ENCODE measurements at regions not wholly inside any gene's neighbourhood (a gene's known extent, or its start where the extent isn't known, plus 50 kb on each side); places are given as distances from the start of the nearest gene placed in this dataset.

- no peak for DNase-seq (ENCODE audit: low read depth)
- no peak for TF ChIP-seq CTCF (IDR thresholded peaks at IDR 0.05; ENCODE audit: control insufficient read depth, insufficient read depth, low read depth, low read length, missing control alignments)
- H3K4me3 ChIP-seq (ENCODE audit: control insufficient read depth, low read depth, low read length): no peak overlapping the region
These were observed 1371.0 kb downstream of the KCNT2 start for GRCh38 chr1:195236991-195237889.

- no peak for DNase-seq (ENCODE audit: low read depth)
- TF ChIP-seq CTCF (IDR thresholded peaks at IDR 0.05; ENCODE audit: control insufficient read depth, insufficient read depth, low read depth, low read length, missing control alignments): no peak
- H3K4me3 ChIP-seq (ENCODE audit: control insufficient read depth, low read depth, low read length): no peak overlapping the region
These were observed 1389.6 kb downstream of the KCNT2 start for GRCh38 chr1:195218428-195219212.

- no peak overlapping the region for H3K4me3 ChIP-seq (ENCODE audit: control insufficient read depth, low read depth, low read length)
- no peak for DNase-seq (ENCODE audit: low read depth)
These were observed 1406.0 kb downstream of the KCNT2 start for GRCh38 chr1:195202241-195202640.

GRCh38 chr1:195200772-195201171, 1407.5 kb downstream of the KCNT2 start:
- DNase-seq (ENCODE audit: low read depth): no peak
- TF ChIP-seq CTCF (IDR thresholded peaks at IDR 0.05; ENCODE audit: control insufficient read depth, insufficient read depth, low read depth, low read length, missing control alignments): no peak
- H3K4me3 ChIP-seq (ENCODE audit: control insufficient read depth, low read depth, low read length): no peak overlapping the region

More at GRCh38 chr1:195202241-195202640, 1406.0 kb downstream of the KCNT2 start:
- TF ChIP-seq CTCF (IDR thresholded peaks at IDR 0.05; ENCODE audit: control insufficient read depth, insufficient read depth, low read depth, low read length, missing control alignments): no peak

GRCh38 chr1:195197116-195197515, 1411.1 kb downstream of the KCNT2 start:
- H3K4me3 ChIP-seq (ENCODE audit: control insufficient read depth, low read depth, low read length): no peak overlapping the region
- DNase-seq (ENCODE audit: low read depth): no peak
- TF ChIP-seq CTCF (IDR thresholded peaks at IDR 0.05; ENCODE audit: control insufficient read depth, insufficient read depth, low read depth, low read length, missing control alignments): no peak

GRCh38 chr1:195195423-195196057, 1412.7 kb downstream of the KCNT2 start:
- no peak for DNase-seq (ENCODE audit: low read depth)
- H3K4me3 ChIP-seq (ENCODE audit: control insufficient read depth, low read depth, low read length): no peak overlapping the region

More at GRCh38 chr1:195195423-195196057, 1412.7 kb downstream of the KCNT2 start:
- no peak for TF ChIP-seq CTCF (IDR thresholded peaks at IDR 0.05; ENCODE audit: control insufficient read depth, insufficient read depth, low read depth, low read length, missing control alignments)

Data from AG09309 (cell line).